ENCODE measurements at regions not wholly inside any gene's neighbourhood (a gene's known extent, or its start where the extent isn't known, plus 50 kb on each side); places are given as distances from the start of the nearest gene placed in this dataset.

GRCh38 chr16:47847220-47847970 is 308.4 kb downstream of the ABCC12 start:
- no peaks in the 10 kb centered on the region for H3K79me2 ChIP-seq (ENCODE audit: insufficient read depth, low read length)
- no peak overlapping the region for H3K9ac ChIP-seq (ENCODE audit: low read length)
- no peaks in the 10 kb centered on the region for H4K20me1 ChIP-seq (ENCODE audit: insufficient read depth, low read length)
- H3K4me3 ChIP-seq (ENCODE audit: low read depth, low read length, poor library complexity, severe bottlenecking): no peak overlapping the region
- no peak overlapping the region for H3K27ac ChIP-seq (ENCODE audit: low read depth, low read length, poor library complexity, severe bottlenecking)
- H3K4me1 ChIP-seq (ENCODE audit: insufficient read depth, low read length, severe bottlenecking): no peaks in the 10 kb centered on the region
- TF ChIP-seq EZH2 (IDR thresholded peaks at IDR 0.05; ENCODE audit: borderline replicate concordance, low read length): no peak
- no peak for TF ChIP-seq CTCF (IDR thresholded peaks at IDR 0.05; ENCODE audit: low read length)
- H3K9me3 ChIP-seq (ENCODE audit: low read length): no peaks in the 10 kb centered on the region
- H3F3A ChIP-seq (ENCODE audit: insufficient read depth, low read length): no peaks in the 10 kb centered on the region
- H3K9me2 ChIP-seq (ENCODE audit: low read depth, low read length): no peaks in the 10 kb centered on the region
- no peak overlapping the region for H2AFZ ChIP-seq (ENCODE audit: low read length)
- no peak overlapping the region for H3K4me2 ChIP-seq (ENCODE audit: low read length)
- no peaks in the 10 kb centered on the region for H3K27me3 ChIP-seq (ENCODE audit: insufficient read depth, low read length)
- no peaks in the 10 kb centered on the region for H3K36me3 ChIP-seq (ENCODE audit: insufficient read depth, low read length)

GRCh38 chr16:47834485-47835024 is 321.2 kb downstream of the ABCC12 start:
- Histone ChIP-seq H3K79me2 (ENCODE audit: insufficient read depth, low read length) (no peaks in the 10 kb centered on the region), H3K9me2 (ENCODE audit: low read depth, low read length) (no peaks in the 10 kb centered on the region), H3K36me3 (ENCODE audit: insufficient read depth, low read length) (no peaks in the 10 kb centered on the region), H3K27ac (ENCODE audit: low read depth, low read length, poor library complexity, severe bottlenecking) (no peak overlapping the region), H3K4me3 (ENCODE audit: low read depth, low read length, poor library complexity, severe bottlenecking) (no peak overlapping the region), H3K9me3 (ENCODE audit: low read length) (no peaks in the 10 kb centered on the region), H2AFZ (ENCODE audit: low read length) (no peak overlapping the region), H4K20me1 (ENCODE audit: insufficient read depth, low read length) (no peaks in the 10 kb centered on the region), H3F3A (ENCODE audit: insufficient read depth, low read length) (no peaks in the 10 kb centered on the region), H3K27me3 (ENCODE audit: insufficient read depth, low read length) (no peaks in the 10 kb centered on the region), H3K9ac (ENCODE audit: low read length) (no peak overlapping the region), H3K4me1 (ENCODE audit: insufficient read depth, low read length, severe bottlenecking) (no peaks in the 10 kb centered on the region), H3K4me2 (ENCODE audit: low read length) (no peak overlapping the region)
- TF ChIP-seq EZH2 (IDR thresholded peaks at IDR 0.05; ENCODE audit: borderline replicate concordance, low read length) (no peak), CTCF (IDR thresholded peaks at IDR 0.05; ENCODE audit: low read length) (no peak)

- H3K4me3 ChIP-seq (ENCODE audit: low read depth, low read length, poor library complexity, severe bottlenecking): no peak overlapping the region
- H3K9ac ChIP-seq (ENCODE audit: low read length): no peak overlapping the region
- no peaks in the 10 kb centered on the region for H3K27me3 ChIP-seq (ENCODE audit: insufficient read depth, low read length)
- no peak overlapping the region for H3K27ac ChIP-seq (ENCODE audit: low read depth, low read length, poor library complexity, severe bottlenecking)
- no peaks in the 10 kb centered on the region for H3K9me2 ChIP-seq (ENCODE audit: low read depth, low read length)
- no peaks in the 10 kb centered on the region for H3K36me3 ChIP-seq (ENCODE audit: insufficient read depth, low read length)
- no peaks in the 10 kb centered on the region for H3F3A ChIP-seq (ENCODE audit: insufficient read depth, low read length)
- H2AFZ ChIP-seq (ENCODE audit: low read length): no peak overlapping the region
- no peaks in the 10 kb centered on the region for H3K79me2 ChIP-seq (ENCODE audit: insufficient read depth, low read length)
- TF ChIP-seq EZH2 (IDR thresholded peaks at IDR 0.05; ENCODE audit: borderline replicate concordance, low read length) (no peak), CTCF (IDR thresholded peaks at IDR 0.05; ENCODE audit: low read length) (no peak)
- H4K20me1 ChIP-seq (ENCODE audit: insufficient read depth, low read length): no peaks in the 10 kb centered on the region
- H3K9me3 ChIP-seq (ENCODE audit: low read length): no peaks in the 10 kb centered on the region
- H3K4me1 ChIP-seq (ENCODE audit: insufficient read depth, low read length, severe bottlenecking): no peaks in the 10 kb centered on the region
- no peak overlapping the region for H3K4me2 ChIP-seq (ENCODE audit: low read length)
These were observed 322.0 kb downstream of the ABCC12 start for GRCh38 chr16:47833771-47834170.

Measured in OCI-LY1 (cell line).